IPS-15b (cell line): ENCODE measurements at regions not wholly inside any gene's neighbourhood (a gene's known extent, or its start where the extent isn't known, plus 50 kb on each side); places are given as distances from the start of the nearest gene placed in this dataset.

Experiments used
- H3K27me3 ChIP-seq: one replicate; pipeline ENCODE4 v1.6.1; 2013; ENCODE audit warnings: low read length; ENCODE audit not compliant: control insufficient read depth, insufficient read depth
- H3K36me3 ChIP-seq: one replicate; pipeline ENCODE4 v1.6.1; 2013; ENCODE audit warnings: low read length; ENCODE audit not compliant: control insufficient read depth, insufficient read depth
- H3K4me1 ChIP-seq: one replicate; pipeline ENCODE4 v1.6.1; 2013; ENCODE audit warnings: mild to moderate bottlenecking, low read length; ENCODE audit not compliant: control insufficient read depth, insufficient read depth
- H3K4me3 ChIP-seq: one replicate; pipeline ENCODE4 v1.5.1; 2013; ENCODE audit warnings: low read depth, low read length
- H3K9ac ChIP-seq: one replicate; pipeline ENCODE4 v1.6.1; 2013; ENCODE audit warnings: low read depth, mild to moderate bottlenecking, low read length
- H3K9me3 ChIP-seq: one replicate; pipeline ENCODE4 v1.6.1; 2013; ENCODE audit warnings: mild to moderate bottlenecking, low read length; ENCODE audit not compliant: control insufficient read depth, insufficient read depth

DNA sequence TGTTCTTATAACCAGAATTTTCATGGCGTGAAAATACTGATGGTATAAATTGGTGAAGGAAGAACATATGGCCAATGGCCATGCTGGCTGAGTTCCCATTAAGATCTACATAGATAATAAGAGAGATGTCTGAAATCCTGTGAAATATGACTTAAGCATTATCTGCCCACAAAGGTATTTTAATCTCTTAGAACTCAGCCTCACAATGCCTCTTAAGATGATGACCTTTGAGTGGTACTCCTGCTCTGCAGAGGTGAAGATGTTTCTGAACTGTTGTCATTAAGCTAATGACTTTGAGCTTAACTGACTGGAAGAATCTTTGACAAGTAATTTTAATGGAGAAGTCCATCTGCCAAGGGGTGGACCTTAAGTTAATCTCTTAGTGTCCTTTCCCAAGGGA is 148.7 kb downstream of the ZNF326 start:
- Histone ChIP-seq H3K27me3 (no peaks in the 10 kb centered on the region), H3K4me3 (no peak overlapping the region), H3K9ac (no peak overlapping the region)

DNA sequence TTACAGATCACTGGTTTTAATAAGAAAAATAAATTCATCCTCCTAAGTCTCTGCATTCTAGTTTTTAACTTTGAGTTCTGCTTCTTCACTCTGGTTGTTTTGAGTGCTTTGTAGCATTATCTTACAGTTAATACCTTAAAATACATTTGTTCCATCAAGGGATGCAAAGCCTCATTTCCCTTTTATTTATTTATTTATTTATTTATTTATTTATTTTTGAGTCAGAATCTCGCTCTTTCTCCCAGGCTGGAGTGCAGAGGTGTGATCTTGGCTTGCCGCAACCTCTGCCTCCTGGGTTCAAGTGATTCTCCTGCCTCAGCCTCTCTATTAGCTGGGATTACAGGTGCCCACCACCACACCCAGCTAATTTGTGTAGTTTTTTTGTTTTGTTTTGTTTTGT is 147.8 kb downstream of the ZNF326 start:
- Histone ChIP-seq H3K9me3 (peaks cover 14% of the 10 kb centered on the region), H3K36me3 (no peaks in the 10 kb centered on the region), H3K27me3 (no peaks in the 10 kb centered on the region), H3K4me3 (no peak overlapping the region), H3K4me1 (no peaks in the 10 kb centered on the region), H3K9ac (no peak overlapping the region)

More for the DNA sequence above, 148.7 kb downstream of the ZNF326 start:
- Histone ChIP-seq H3K4me1 (no peaks in the 10 kb centered on the region), H3K36me3 (no peaks in the 10 kb centered on the region), H3K9me3 (peaks cover 14% of the 10 kb centered on the region)

DNA sequence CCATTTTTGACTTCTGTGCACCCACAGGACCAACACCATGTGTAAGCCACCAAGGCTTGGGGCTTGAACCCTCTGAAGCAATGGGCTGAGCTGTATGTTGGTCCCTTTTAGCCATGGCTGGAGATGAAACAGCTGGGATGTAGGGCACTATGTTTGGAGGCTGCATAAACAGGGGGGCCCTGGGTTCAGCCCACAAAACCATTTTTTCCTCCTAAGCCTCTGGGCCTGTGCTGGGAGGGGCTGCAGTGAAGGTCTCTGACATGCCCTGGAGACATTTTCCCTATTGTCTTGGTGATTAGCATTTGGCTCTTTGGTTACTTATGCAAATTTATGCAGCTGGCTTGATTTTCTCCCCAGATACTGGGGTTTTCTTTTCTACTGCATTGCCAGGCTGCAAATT is 144.9 kb downstream of the ZNF326 start:
- Histone ChIP-seq H3K4me3 (no peak overlapping the region), H3K9me3 (peaks cover 14% of the 10 kb centered on the region), H3K9ac (no peak overlapping the region), H3K36me3 (no peaks in the 10 kb centered on the region), H3K27me3 (no peaks in the 10 kb centered on the region), H3K4me1 (no peaks in the 10 kb centered on the region)

DNA sequence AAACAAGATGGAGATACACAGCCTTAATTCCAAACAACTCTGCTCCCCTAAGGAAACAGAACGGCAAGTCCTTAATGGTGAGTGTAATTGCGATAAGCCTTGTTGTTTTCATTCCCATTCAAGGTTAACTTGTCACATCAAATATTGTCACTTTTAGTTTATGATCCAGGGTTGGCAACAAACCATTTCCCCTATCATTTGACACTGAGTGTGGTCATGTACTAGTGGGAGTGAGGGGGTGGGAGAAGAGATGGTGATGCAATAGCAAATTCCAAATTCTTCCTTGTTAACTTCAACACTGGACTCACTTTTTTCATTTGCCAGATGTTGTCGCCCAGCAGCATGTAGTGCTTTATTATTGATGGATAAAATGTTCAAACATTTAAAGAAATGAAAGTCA is 140.4 kb downstream of the ZNF326 start:
- H3K4me1 ChIP-seq = no peaks in the 10 kb centered on the region
- H3K9me3 ChIP-seq = peaks cover 14% of the 10 kb centered on the region
- no peak overlapping the region for H3K4me3 ChIP-seq
- no peak overlapping the region for H3K9ac ChIP-seq
- no peaks in the 10 kb centered on the region for H3K27me3 ChIP-seq
- no peaks in the 10 kb centered on the region for H3K36me3 ChIP-seq

DNA sequence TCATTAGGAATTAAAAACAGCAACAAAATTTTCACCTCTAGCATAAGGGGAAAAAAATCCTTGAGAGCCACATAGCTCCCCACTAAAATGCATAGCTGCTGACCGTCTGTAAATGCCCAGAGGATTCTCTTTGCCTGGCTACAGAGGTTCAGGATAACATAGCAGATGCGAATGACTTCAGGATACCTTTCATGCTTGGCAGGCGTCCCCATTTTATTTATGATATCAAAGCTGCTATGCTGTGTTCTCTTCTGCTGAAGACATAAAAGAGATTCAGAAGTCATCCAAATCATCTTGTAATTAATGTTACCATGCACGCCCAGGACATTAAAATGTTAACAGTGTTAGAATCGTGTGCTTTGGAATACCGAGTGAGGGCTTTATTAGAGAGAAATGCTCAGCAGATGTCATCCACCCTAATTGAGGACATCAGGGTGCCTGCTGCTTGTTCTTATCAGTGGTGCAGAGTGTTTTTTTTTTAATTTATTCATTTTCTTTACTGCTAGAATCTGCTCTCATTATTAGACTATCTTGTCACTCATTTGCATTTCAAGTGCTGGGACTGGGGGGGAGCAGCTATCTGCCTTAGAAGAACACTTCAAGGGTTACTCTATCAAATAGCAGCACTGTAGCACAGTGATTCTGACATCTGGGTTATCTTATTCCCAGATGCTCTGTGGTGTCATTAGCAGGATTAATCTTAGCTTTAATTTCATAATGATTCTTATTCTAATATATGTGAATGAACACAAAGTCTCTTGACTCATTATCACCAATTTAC is 139.5 kb downstream of the ZNF326 start:
- no peak overlapping the region for H3K9ac ChIP-seq
- no peak overlapping the region for H3K4me3 ChIP-seq
- H3K27me3 ChIP-seq = no peaks in the 10 kb centered on the region
- peaks cover 5% of the 10 kb centered on the region for H3K9me3 ChIP-seq
- no peaks in the 10 kb centered on the region for H3K36me3 ChIP-seq
- H3K4me1 ChIP-seq = no peaks in the 10 kb centered on the region

DNA sequence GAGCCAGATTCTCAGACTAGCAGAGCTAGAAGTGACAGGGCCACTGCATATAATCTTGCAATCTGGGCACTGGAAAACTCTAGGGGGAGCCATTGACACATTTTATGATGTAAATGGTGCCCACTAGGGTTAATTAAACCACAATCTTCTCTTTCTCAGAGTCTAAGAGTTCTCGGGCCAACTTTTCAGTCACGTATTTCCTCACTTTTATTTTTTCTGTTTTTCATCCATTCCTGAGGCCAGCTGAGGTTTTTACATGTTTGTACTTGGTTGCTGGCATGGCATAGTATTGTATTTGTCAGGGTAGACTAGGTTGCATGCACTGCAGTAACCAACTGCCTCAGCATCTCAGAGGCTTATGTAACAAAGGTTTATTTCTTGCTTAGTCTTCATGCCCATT is 138.2 kb downstream of the ZNF326 start:
- Histone ChIP-seq H3K4me3 (no peak overlapping the region), H3K4me1 (no peaks in the 10 kb centered on the region), H3K36me3 (no peaks in the 10 kb centered on the region), H3K27me3 (no peaks in the 10 kb centered on the region), H3K9me3 (no peaks in the 10 kb centered on the region), H3K9ac (no peak overlapping the region)

DNA sequence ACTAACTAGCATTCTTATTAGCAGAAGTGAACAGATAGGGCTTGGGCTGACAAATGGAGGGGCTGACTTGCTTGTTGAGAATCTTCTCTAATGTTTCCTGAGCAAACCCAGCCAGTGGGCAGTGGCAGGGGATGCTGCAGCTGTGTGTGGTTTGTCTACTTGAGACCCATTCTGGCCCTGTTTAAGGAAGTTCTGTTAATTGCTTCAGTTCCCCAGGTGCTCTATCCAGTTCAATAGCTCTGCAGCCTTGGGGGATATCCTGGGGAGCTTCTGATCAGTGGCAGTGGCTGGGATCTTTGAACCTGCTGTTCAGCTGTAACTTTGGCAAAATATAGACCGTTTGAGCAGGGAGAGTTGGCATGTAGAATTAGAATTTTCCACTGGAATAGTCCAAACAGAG is 137.4 kb downstream of the ZNF326 start:
- Histone ChIP-seq H3K27me3 (no peaks in the 10 kb centered on the region), H3K9ac (no peak overlapping the region), H3K4me3 (no peak overlapping the region), H3K9me3 (no peaks in the 10 kb centered on the region), H3K4me1 (no peaks in the 10 kb centered on the region), H3K36me3 (no peaks in the 10 kb centered on the region)

DNA sequence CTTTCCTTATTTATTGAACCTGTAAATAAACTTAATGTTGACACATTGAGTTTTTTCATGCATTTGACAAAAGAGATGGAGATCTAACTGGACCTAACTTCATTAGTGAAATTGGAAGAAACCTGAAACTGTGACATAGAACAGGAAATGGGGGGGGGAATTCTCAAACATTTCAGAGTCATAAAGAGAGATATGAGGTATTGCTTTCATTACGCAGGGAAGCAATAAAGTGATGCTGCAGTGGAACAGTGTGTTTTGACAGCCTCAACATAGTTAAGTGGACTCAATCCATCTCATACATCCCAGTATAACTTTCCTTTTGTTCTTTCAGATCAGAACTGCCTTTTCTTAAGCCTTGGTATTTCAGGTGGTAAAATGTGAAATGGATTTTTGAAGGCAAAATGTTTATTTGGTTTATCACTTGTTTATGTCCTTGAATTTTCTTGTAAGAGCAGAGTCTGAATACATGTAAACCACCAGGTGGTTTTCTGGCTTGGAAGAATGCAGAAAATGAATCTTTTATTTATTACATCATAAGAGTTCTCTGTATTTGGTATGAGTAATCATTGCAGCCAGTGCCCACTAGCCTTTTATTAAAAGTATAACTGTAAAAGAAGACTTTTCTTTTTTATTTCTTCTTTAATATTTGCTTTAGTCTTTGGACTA is 132.5 kb downstream of the ZNF326 start:
- Histone ChIP-seq H3K9me3 (no peaks in the 10 kb centered on the region), H3K27me3 (no peaks in the 10 kb centered on the region), H3K4me3 (no peak overlapping the region), H3K9ac (no peak overlapping the region), H3K36me3 (no peaks in the 10 kb centered on the region), H3K4me1 (no peaks in the 10 kb centered on the region)

DNA sequence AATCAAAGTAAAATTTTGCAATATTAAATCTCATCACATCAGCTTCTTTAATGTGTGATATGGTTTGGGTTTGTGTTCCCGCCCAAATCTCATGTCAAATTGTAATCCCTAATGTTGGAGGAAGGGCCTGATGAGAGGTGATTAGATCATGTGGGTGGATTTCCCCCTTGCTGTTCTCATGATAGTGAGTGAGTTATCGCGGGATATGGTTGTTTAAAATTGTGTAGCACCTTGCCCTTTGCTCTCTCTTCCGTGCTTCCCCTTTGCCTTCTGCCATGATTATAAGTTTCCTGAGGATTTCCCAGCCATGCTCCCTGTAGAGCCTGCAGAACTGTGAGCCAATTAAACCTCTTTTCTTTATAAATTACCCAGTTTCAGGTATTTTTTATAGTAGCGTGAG is 131.9 kb downstream of the ZNF326 start:
- no peaks in the 10 kb centered on the region for H3K4me1 ChIP-seq
- no peaks in the 10 kb centered on the region for H3K36me3 ChIP-seq
- H3K4me3 ChIP-seq = no peak overlapping the region
- H3K9me3 ChIP-seq = no peaks in the 10 kb centered on the region
- no peaks in the 10 kb centered on the region for H3K27me3 ChIP-seq
- no peak overlapping the region for H3K9ac ChIP-seq

DNA sequence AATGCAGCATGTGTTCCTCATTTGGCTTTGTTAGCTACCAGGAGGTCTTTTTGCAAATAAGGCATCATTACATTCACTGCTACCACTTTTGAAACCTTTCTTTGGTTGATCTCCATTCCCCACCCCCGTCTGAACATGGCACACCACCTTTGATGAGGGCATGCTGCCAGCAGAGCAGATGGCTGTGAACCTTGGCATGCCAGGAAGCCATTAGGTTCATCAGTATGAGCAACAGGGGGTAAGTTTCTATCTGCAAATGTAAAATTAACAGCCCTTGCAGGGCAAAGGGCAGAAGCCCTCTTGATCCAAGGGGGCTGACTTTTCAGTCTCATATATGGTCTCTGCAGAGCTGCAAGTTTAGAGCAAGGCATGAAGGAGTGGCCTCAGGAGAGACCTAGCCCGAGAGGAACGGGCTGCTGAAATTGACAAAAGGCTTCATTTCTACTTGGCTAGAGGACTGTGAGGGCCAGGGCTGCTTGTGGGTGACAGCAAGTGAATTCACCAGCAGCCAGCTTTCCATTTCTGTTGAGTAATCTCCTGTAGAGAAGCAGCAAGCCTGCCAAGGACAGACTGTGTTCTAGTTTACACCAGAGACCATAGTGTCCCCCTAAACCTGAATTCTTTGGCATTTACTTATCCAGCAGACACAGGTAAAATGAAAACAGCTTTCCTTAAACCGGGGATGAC is 127.9 kb downstream of the ZNF326 start:
- H3K27me3 ChIP-seq = no peaks in the 10 kb centered on the region
- H3K9me3 ChIP-seq = no peaks in the 10 kb centered on the region
- H3K4me3 ChIP-seq = no peak overlapping the region

DNA sequence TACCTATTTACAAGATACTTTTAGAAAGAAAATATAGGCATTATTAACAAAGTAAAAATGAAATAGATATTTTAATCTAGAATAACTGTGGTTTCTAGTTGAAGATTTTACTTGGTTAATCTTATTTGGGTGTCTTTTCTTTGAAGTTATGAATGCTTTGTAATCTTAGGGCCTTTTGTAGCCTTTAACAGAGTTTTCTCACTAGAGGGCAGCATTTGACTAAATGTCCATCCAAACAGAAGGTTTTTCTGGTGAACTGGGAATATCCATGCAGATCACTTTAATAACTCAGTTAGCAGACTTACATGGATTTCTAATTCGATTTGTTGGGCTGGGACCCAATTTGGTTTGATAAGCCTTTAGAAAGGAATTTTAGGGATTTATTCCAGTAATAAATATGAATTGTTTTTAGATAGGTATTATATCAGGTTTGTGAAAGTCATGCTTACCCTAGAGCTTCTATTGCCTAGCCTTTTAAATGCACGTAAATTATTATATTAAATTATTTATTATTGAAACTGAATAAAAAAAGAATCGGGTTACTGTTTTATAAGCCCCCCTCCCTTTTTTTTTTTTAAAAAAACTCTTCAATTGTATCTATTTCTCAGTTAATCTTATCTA is 119.7 kb downstream of the ZNF326 start:
- H3K4me1 ChIP-seq = no peaks in the 10 kb centered on the region
- H3K9ac ChIP-seq = no peak overlapping the region
- no peak overlapping the region for H3K4me3 ChIP-seq
- H3K9me3 ChIP-seq = no peaks in the 10 kb centered on the region
- H3K36me3 ChIP-seq = no peaks in the 10 kb centered on the region
- H3K27me3 ChIP-seq = no peaks in the 10 kb centered on the region

More for the DNA sequence above, 127.9 kb downstream of the ZNF326 start:
- no peaks in the 10 kb centered on the region for H3K36me3 ChIP-seq
- no peak overlapping the region for H3K9ac ChIP-seq
- no peaks in the 10 kb centered on the region for H3K4me1 ChIP-seq
